GM12892 (cell line): ENCODE measurements at regions not wholly inside any gene's neighbourhood (a gene's known extent, or its start where the extent isn't known, plus 50 kb on each side); places are given as distances from the start of the nearest gene placed in this dataset.

Experiments
- POLR2A ChIP-seq: IDR thresholded peaks from 2 replicates; pipeline ENCODE4 v1.6.1; 2011; ENCODE audit warnings: low read depth, low read length, control low read depth
- POLR2AphosphoS5 ChIP-seq: IDR thresholded peaks from 2 replicates; pipeline ENCODE4 v1.6.1; 2011; ENCODE audit warnings: low read depth, low read length, control low read depth

DNA sequence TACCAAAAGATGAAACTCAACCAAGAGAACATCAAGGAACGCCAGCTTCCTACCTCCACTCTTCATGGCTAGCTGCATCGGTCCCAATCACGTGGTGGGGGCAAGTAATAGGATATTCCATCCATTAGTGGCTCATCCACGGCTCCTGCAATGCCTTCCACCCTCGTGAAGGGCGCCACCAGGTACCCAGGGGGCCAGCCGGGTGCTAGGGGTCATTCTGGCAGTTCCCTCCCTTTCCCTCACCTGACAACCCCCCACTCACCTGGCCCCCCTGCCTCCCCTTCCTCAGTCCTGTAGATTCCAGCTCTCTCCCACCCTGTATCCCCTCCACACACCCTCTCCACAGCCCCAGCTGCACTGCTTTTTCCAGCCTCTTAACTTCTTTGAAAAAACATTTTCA is 161.9 kb downstream of the URI1 start:
- TF ChIP-seq POLR2A (no peak), POLR2AphosphoS5 (no peak)
